ENCODE measurements at regions not wholly inside any gene's neighbourhood (a gene's known extent, or its start where the extent isn't known, plus 50 kb on each side); places are given as distances from the start of the nearest gene placed in this dataset.

DNA sequence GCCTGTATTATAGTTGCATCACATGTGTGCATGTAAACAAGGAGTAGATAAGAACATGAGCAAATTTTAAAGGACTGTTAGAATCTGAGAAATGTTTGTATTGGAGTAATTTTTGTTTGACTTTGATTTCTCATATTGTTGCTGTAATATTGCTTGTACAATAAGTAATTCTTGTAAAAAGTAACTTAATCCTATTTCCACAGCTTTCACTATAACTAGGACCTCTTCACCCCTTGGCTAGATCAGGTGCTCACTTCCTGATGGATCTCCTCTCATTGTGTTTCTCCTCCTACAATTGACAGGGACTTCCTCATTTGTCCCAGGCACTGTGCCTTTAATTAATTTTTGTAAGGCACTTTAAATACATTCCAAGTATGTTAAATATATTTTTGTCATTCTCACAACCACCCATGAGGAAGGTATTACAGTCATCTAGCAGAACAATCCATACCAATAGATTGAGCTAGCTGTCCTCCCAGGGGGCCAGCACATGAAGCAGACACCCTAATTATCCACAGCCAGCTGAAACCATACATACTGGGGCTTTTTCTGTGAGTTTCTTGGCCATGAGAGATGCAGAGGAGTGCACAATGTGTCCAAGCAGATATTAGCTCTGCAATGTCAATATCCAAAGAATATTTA is 359.5 kb upstream of the ACVR2A start:
- Histone ChIP-seq H3K9me3 (no peaks in the 10 kb centered on the region), H3K27me3 (no peaks in the 10 kb centered on the region), H3K27ac (no peak overlapping the region), H3K4me3 (no peak overlapping the region), H3K36me3 (no peaks in the 10 kb centered on the region), H3K4me1 (no peaks in the 10 kb centered on the region)
- intact Hi-C loops (cut with DNase I): no loop called here
- ATAC-seq (no peak), DNase-seq (no peak)
- TF ChIP-seq, protein P1, sequence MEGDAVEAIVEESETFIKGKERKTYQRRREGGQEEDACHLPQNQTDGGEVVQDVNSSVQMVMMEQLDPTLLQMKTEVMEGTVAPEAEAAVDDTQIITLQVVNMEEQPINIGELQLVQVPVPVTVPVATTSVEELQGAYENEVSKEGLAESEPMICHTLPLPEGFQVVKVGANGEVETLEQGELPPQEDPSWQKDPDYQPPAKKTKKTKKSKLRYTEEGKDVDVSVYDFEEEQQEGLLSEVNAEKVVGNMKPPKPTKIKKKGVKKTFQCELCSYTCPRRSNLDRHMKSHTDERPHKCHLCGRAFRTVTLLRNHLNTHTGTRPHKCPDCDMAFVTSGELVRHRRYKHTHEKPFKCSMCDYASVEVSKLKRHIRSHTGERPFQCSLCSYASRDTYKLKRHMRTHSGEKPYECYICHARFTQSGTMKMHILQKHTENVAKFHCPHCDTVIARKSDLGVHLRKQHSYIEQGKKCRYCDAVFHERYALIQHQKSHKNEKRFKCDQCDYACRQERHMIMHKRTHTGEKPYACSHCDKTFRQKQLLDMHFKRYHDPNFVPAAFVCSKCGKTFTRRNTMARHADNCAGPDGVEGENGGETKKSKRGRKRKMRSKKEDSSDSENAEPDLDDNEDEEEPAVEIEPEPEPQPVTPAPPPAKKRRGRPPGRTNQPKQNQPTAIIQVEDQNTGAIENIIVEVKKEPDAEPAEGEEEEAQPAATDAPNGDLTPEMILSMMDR (IDR thresholded peaks at IDR 0.05): no peak

DNA sequence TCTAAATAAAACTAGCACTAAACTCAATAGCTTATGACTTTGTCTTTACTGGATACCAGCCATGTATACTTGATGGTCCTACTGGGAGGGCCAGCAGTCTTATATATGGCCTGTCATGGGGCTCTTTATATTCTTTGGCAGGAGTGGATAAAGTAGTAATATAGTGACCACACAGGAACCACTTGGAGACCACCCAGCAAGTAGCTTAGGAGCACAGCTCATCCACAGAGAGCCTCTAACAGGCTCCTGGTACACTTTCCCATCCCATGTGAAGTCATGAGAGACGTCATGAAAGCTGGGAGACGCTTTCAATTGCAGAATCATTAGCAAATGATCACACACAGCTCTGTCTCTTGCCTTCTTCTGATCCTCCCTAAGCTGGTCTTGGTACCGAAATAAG is 360.9 kb upstream of the ACVR2A start:
- no peak overlapping the region for H3K4me3 ChIP-seq
- DNase-seq: no peak
- H3K27me3 ChIP-seq: no peaks in the 10 kb centered on the region
- TF ChIP-seq, protein P1 (IDR thresholded peaks at IDR 0.05): no peak
- ATAC-seq: no peak
- H3K36me3 ChIP-seq: no peaks in the 10 kb centered on the region
- no peaks in the 10 kb centered on the region for H3K4me1 ChIP-seq
- no peak overlapping the region for H3K27ac ChIP-seq
- intact Hi-C loops (cut with DNase I): no loop called here
- no peaks in the 10 kb centered on the region for H3K9me3 ChIP-seq

DNA sequence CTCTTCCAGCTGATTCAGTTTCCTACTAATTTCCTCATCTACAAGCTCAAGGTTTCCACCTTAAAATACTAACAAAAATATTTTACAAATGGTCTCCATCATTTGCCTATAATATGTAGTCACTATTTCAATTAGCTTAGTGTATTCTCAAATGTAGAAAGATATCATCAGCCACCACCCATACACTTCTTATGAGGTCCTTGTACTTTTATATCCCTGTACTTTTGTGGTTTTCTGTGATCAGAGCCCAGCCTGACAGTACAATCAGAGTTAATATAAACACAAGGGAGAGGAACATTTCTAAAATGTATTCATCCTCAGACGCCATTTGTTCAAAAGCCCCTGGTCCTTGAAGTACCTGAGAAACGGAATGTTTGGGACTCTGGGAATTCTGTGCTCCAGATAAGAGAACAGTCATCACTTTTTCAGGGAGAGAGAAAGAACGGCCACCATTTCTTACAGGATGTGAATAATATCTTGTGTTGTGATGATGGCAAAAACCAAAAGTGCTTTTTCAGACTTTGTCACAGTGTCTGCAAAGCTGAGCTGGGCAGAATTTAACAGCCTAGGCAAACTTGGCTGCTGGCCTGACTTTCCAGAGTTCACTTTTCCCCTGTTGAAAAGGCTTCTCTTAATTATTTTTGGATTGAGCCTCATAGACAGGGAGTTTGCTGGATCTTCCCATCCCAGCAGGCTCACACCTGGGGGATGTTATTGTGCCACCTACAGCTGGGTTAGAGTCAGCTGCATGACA is 361.7 kb upstream of the ACVR2A start:
- DNase-seq: no peak
- intact Hi-C loops (cut with DNase I): no loop called here
- H3K27ac ChIP-seq: no peak overlapping the region
- H3K4me1 ChIP-seq: no peaks in the 10 kb centered on the region
- H3K9me3 ChIP-seq: no peaks in the 10 kb centered on the region
- TF ChIP-seq, protein P1 (IDR thresholded peaks at IDR 0.05): no peak
- no peak overlapping the region for H3K4me3 ChIP-seq
- no peak for ATAC-seq
- H3K36me3 ChIP-seq: no peaks in the 10 kb centered on the region
- H3K27me3 ChIP-seq: no peaks in the 10 kb centered on the region

DNA sequence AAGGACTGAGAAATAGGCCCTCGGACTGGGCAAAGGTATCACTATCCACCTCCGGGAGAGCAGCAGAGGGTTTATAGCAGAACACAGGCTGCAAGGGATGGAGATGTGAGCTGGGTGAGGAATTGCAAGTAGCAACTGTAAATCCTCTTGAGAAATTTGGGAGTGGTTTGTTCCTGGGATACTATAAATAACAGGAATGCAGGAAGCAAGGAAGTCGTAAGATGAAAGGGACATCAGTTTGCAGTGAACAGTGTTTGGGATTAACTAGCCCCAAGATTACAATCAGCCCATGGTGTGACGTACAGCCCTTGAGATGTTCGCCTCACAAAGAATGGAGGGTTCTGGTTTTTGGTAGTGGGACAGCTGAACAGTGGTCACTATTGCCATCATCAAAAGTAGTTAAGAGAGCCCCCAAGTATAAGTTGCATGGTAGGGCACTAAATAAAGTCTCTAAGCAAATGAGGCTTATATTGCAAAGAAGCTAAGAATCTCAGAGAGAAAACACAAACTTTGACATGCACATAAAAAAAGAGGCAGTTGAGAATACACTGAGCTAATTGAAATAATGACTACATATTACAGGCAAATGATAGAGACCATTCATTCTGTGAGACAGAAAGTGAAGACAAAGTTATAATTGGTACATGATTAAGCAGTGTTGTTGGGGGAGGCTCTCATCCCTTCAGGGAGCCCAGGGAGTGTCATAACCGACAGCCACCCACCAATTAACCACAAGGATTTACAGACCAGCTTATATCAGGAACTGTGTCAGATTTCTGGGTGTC is 362.5 kb upstream of the ACVR2A start:
- Histone ChIP-seq H3K27ac (no peak overlapping the region), H3K9me3 (no peaks in the 10 kb centered on the region), H3K4me1 (no peaks in the 10 kb centered on the region), H3K36me3 (no peaks in the 10 kb centered on the region), H3K27me3 (no peaks in the 10 kb centered on the region), H3K4me3 (no peak overlapping the region)
- intact Hi-C loops (cut with DNase I): no loop called here
- DNase-seq: no peak
- TF ChIP-seq, protein P1 (IDR thresholded peaks at IDR 0.05): no peak
- no peak for ATAC-seq

DNA sequence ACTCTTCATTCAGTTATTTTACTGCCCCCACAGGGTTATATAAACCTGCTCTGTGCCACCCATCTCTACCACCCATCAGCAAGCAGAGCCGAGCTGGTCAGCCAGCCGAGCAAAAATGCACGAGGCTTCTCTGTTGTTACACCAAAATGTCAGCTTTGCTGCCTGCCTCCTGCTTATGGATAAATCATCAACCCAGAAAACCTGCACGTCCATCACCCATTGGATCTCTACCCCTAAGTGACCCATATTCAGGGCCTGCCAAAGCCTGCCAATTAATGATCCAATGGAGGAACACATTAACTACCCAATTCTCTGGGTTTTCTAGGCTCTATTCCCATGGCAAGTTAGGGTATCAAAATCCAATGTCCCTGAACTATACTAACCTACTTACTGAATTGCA is 365.5 kb upstream of the ACVR2A start:
- intact Hi-C loops (cut with DNase I): no loop called here
- no peaks in the 10 kb centered on the region for H3K36me3 ChIP-seq
- no peak for DNase-seq

More for the DNA sequence above, 365.5 kb upstream of the ACVR2A start:
- no peak overlapping the region for H3K27ac ChIP-seq
- no peak overlapping the region for H3K4me3 ChIP-seq
- TF ChIP-seq, protein P1 (IDR thresholded peaks at IDR 0.05): no peak
- ATAC-seq: no peak
- no peaks in the 10 kb centered on the region for H3K9me3 ChIP-seq
- H3K4me1 ChIP-seq: no peaks in the 10 kb centered on the region
- no peaks in the 10 kb centered on the region for H3K27me3 ChIP-seq

Data from left lung (tissue), 4 donors.